ENCODE measurements at regions not wholly inside any gene's neighbourhood (a gene's known extent, or its start where the extent isn't known, plus 50 kb on each side); places are given as distances from the start of the nearest gene placed in this dataset.

DNA sequence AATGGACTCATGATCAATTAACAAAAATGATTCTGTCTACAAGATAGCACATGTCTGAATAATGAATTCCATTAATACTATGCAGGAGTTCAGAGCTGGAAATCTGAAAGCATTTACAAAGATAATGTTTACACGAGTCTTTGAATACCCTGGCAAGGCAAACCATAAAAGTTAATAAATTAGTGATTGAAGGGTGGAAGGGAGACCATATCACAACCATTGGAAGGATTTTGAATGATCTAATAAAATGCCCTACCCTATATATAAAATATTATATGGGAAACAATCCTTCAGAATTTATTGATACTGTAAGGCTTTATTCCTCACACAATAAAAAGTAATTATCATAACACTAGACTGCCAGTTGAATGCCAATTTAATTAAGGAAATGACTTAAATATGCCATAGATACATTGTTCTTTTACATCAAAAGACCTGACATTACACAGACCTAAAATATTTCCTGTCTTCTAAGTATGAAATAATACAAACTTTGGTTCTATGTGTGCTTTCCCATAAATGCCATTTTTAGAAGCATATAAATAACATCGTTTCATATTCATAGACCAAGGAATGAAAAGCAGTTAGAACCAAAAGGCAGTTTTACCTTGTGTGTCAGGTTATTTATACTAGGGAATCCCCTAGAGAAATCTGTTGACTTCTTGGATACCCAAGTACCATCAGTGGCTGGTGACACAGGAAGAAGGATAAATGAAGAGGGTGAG is 249.2 kb upstream of the MARCKS start:
- CTCF ChIA-PET = interaction anchor here (1.1 kb wide), 1 partner anchor 10 kb away, joined by 5 read pairs; no protein-coding TSS in a partner anchor
- TF ChIP-seq, protein P1, sequence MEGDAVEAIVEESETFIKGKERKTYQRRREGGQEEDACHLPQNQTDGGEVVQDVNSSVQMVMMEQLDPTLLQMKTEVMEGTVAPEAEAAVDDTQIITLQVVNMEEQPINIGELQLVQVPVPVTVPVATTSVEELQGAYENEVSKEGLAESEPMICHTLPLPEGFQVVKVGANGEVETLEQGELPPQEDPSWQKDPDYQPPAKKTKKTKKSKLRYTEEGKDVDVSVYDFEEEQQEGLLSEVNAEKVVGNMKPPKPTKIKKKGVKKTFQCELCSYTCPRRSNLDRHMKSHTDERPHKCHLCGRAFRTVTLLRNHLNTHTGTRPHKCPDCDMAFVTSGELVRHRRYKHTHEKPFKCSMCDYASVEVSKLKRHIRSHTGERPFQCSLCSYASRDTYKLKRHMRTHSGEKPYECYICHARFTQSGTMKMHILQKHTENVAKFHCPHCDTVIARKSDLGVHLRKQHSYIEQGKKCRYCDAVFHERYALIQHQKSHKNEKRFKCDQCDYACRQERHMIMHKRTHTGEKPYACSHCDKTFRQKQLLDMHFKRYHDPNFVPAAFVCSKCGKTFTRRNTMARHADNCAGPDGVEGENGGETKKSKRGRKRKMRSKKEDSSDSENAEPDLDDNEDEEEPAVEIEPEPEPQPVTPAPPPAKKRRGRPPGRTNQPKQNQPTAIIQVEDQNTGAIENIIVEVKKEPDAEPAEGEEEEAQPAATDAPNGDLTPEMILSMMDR (IDR thresholded peaks at IDR 0.05; ENCODE audit: insufficient read depth, low read length, missing control alignments) = no peak
- no peak overlapping the region for H3K4me3 ChIP-seq (ENCODE audit: low read depth, low read length)
- POLR2A ChIA-PET = no interaction called here
- DNase-seq (ENCODE audit: low read depth, low spot score) = no peak

DNA sequence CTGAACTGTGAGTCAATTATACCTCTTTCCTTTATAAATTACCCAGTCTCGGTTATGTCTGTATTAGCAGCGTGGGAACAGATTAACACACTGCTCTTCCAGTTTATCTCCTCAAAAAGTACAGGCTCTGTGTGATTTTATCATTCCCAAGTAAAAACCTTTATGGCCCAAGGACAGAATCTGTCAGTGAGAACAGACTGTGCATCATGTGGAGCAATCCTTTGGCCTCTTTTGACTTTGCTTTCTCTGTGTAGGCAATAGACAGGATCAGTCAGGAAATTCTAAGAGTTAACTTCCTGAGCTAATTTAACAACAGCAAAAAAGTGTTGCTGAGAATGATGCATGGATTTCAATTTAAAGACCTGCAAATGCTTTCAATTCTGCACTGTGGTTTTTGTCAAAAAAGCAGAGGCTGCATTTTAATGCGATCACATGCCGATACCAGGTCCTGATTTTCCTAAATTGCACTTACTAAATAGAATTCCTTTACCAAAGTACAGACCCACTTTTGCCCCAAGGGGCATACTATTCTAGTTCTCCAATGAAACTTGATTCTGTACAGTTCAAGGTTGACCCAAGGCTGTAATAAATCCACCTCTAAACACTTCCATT is 246.7 kb upstream of the MARCKS start:
- CTCF ChIA-PET = no interaction called here
- TF ChIP-seq, protein P1 (IDR thresholded peaks at IDR 0.05; ENCODE audit: insufficient read depth, low read length, missing control alignments) = no peak
- POLR2A ChIA-PET = no interaction called here
- DNase-seq (ENCODE audit: low read depth, low spot score) = no peak
- no peak overlapping the region for H3K4me3 ChIP-seq (ENCODE audit: low read depth, low read length)

DNA sequence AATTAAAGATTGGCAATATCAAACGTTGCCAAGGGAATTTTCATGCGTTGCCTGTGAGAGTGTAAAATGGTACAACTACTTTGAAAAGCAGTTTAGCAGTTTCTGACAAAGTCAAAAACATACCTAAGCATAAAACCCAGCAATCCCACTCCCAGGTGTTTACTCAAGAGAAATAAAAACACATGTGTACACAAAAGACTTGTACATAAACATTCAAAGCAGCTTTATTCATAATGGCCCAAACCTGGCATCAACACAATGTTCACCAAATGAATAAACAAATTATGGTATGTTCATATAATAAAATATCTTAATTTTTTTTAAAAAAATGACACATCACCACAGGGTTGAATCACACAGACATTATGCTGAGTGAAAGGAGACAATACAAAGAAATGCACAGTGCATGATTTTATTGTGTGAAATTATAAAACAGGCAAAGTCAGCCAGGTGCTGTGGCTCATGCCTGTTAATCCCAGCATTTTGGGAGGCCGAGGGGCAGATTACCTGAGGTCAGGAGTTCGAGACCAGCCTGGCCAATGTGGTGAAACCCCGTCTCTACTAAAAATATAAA is 240.4 kb upstream of the MARCKS start:
- no peak for DNase-seq (ENCODE audit: low read depth, low spot score)
- H3K4me3 ChIP-seq (ENCODE audit: low read depth, low read length) = no peak overlapping the region
- POLR2A ChIA-PET = no interaction called here
- TF ChIP-seq, protein P1 (IDR thresholded peaks at IDR 0.05; ENCODE audit: insufficient read depth, low read length, missing control alignments) = no peak
- CTCF ChIA-PET = no interaction called here

DNA sequence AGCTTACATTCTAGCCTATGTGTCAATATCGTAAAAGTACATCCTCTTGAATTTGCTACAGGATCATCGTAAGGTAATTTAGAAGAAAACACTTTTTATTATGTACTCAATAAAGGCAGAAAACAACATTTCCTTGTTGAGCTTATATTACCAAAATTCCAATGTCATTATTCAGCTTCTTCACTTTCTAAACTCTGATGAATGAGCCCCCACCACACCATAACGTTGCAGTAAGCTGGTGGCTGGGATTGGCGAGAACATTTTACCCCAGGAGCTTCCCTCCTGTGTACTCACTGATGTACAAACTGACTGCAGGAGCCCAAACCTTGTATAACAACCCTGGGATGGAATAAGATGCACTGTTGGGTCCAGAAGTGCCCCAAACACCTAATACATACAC is 238.1 kb upstream of the MARCKS start:
- ChIA-PET CTCF (no interaction called here), POLR2A (interaction anchor here (1.1 kb wide), 1 partner anchor 11 kb away, joined by 3 read pairs; no protein-coding TSS in a partner anchor)
- DNase-seq (ENCODE audit: low read depth, low spot score) = no peak
- H3K4me3 ChIP-seq (ENCODE audit: low read depth, low read length) = no peak overlapping the region
- TF ChIP-seq, protein P1 (IDR thresholded peaks at IDR 0.05; ENCODE audit: insufficient read depth, low read length, missing control alignments) = no peak

DNA sequence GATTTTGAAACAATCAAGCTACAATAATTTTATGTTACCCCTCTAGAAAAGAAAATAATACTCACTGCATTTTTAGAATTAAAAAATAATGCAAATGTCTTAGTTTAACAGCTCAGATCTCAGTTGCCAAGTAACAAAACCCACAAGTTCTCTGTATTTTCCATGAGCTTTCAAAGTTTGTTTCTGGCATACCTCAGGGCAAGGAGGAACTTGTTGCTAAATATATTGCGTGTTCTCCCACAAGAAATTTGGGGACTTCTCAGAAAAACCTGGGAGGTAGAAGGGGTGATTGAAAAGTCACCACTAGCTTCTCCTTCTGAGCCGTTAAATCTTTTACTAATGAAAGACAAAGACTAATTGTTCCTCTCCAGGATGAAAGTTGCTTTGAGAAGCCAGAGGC is 236.8 kb upstream of the MARCKS start:
- CTCF ChIA-PET = interaction anchor here (0.6 to 2.0 kb wide), 5 partner anchors 9 to 256 kb away, joined by 3 to 6 read pairs (median 4); no protein-coding TSS in a partner anchor
- no peak for DNase-seq (ENCODE audit: low read depth, low spot score)
- POLR2A ChIA-PET = no interaction called here
- TF ChIP-seq, protein P1 (IDR thresholded peaks at IDR 0.05; ENCODE audit: insufficient read depth, low read length, missing control alignments) = no peak
- no peak overlapping the region for H3K4me3 ChIP-seq (ENCODE audit: low read depth, low read length)

DNA sequence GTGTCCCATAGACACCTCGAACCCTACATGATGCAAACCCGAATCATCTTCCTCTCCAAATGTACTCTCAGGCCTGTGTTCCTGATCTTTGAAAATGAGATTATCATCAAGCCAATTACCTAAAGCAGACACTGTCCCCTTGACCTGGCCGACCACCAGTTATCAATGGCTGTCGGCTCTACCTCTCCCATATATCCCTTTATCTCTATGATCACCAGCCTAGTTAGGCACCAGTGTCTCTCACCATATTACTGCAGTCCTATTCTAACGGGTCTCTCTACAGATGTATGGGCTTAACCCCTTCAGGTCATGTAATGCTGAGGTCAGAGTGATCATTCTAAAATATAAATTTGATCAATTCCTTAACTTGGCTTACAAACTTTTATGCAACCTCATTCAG is 234.9 kb upstream of the MARCKS start:
- TF ChIP-seq, protein P1 (IDR thresholded peaks at IDR 0.05; ENCODE audit: insufficient read depth, low read length, missing control alignments) = no peak
- ChIA-PET CTCF (no interaction called here), POLR2A (no interaction called here)
- no peak for DNase-seq (ENCODE audit: low read depth, low spot score)
- no peak overlapping the region for H3K4me3 ChIP-seq (ENCODE audit: low read depth, low read length)
